Keratinocyte (primary cell): ENCODE measurements at regions not wholly inside any gene's neighbourhood (a gene's known extent, or its start where the extent isn't known, plus 50 kb on each side); places are given as distances from the start of the nearest gene placed in this dataset.

Experiments used
- DNase-seq: peaks from one replicate; pipeline ENCODE4 v3.0.0-alpha.2; 2011; ENCODE audit warnings: low read depth, missing footprints, low spot score
- FAIRE-seq: peaks from 2 replicates; lab custom pipeline; 2011; peaks lifted over from hg19 to GRCh38; lab: Jason Lieb, UNC
- H2AFZ ChIP-seq: 2 replicates; pipeline ENCODE4 v1.6.0; 2012; ENCODE audit warnings: low read length, control low read depth, inconsistent platforms; ENCODE audit not compliant: control insufficient read depth
- H3K27ac ChIP-seq: 2 replicates; pipeline ENCODE4 v1.5.1; 2011; ENCODE audit warnings: low read length; ENCODE audit not compliant: control insufficient read depth, insufficient read depth
- H3K27me3 ChIP-seq: 3 replicates; pipeline ENCODE4 v1.6.0; 2011; ENCODE audit warnings: low read length; ENCODE audit not compliant: control insufficient read depth, insufficient read depth; ENCODE audit errors: extremely low read depth
- H3K36me3 ChIP-seq, 2 experiments: 2 replicates in 1 of 2; 3 replicates in 1 of 2; pipeline ENCODE4 v1.5.1; 2011; ENCODE audit warnings: low read length in 2 of 2, mild to moderate bottlenecking in 1 of 2; ENCODE audit not compliant: control insufficient read depth in 2 of 2, insufficient read depth in 2 of 2; ENCODE audit errors: extremely low read depth in 1 of 2
- H3K4me1 ChIP-seq: 3 replicates; pipeline ENCODE4 v1.5.1; 2011; ENCODE audit warnings: low read length; ENCODE audit not compliant: control insufficient read depth, insufficient read depth; ENCODE audit errors: extremely low read depth
- H3K4me2 ChIP-seq: 3 replicates; pipeline ENCODE4 v1.6.0; 2011; ENCODE audit warnings: low read depth, low read length; ENCODE audit not compliant: control insufficient read depth, insufficient read depth; ENCODE audit errors: extremely low read depth
- H3K4me3 ChIP-seq, 3 experiments: fragments of 200-600 bp in 1 of 3; sonication (generic) in 1 of 3; 2 replicates in 2 of 3; 3 replicates in 1 of 3; pipeline ENCODE4 v1.5.1; 2011 to 2016; ENCODE audit warnings: low read length in 3 of 3, mild to moderate bottlenecking in 3 of 3, control low read depth in 2 of 3, inconsistent platforms in 1 of 3, low read depth in 1 of 3, mixed read lengths in 1 of 3, mixed run types in 1 of 3, moderate library complexity in 1 of 3; ENCODE audit not compliant: control insufficient read depth in 2 of 3, insufficient read depth in 2 of 3; ENCODE audit errors: extremely low read depth in 1 of 3
- H3K79me2 ChIP-seq: 2 replicates; pipeline ENCODE4 v1.6.0; 2012; ENCODE audit warnings: low read length; ENCODE audit not compliant: control insufficient read depth, insufficient read depth
- H3K9ac ChIP-seq: 3 replicates; pipeline ENCODE4 v1.6.0; 2011; ENCODE audit warnings: low read length; ENCODE audit not compliant: control insufficient read depth, insufficient read depth; ENCODE audit errors: extremely low read depth
- H3K9me1 ChIP-seq: 3 replicates; pipeline ENCODE4 v1.6.0; 2011; ENCODE audit warnings: low read length; ENCODE audit not compliant: control insufficient read depth, insufficient read depth; ENCODE audit errors: extremely low read depth
- H3K9me3 ChIP-seq: 2 replicates; pipeline ENCODE4 v1.5.1; 2012; ENCODE audit warnings: low read depth, low read length; ENCODE audit not compliant: control insufficient read depth
- H4K20me1 ChIP-seq: 3 replicates; pipeline ENCODE4 v1.6.0; 2011; ENCODE audit warnings: low read length; ENCODE audit not compliant: control insufficient read depth, insufficient read depth; ENCODE audit errors: extremely low read depth
- EZH2 ChIP-seq: IDR thresholded peaks from one replicate; pipeline ENCODE4 v1.6.1; 2012; ENCODE audit warnings: inconsistent platforms, mild to moderate bottlenecking, low read length, moderate library complexity
- dilution Hi-C: fragments of 300-500 bp; cut with MboI; formaldehyde crosslinking; loops from one replicate; pipeline ENCODE4 v1.7.0; 2020; ENCODE audit warnings: low sequenced_read_pairs; ENCODE audit not compliant: extremely low pct_ligation_motif_present
- TF ChIP-seq, protein P1 (sequence below), 3 experiments: IDR thresholded peaks in 1 of 3; conservative IDR thresholded peaks in 1 of 3; optimal IDR thresholded peaks in 1 of 3; 2 replicates in 2 of 3; 3 replicates in 1 of 3; pipeline versions ENCODE3 to v1.5.1; 2011; ENCODE audit warnings: low read length in 3 of 3, mild to moderate bottlenecking in 3 of 3, moderate library complexity in 2 of 3, control low read depth in 1 of 3, inconsistent platforms in 1 of 3; ENCODE audit not compliant: insufficient read depth in 2 of 3; ENCODE audit errors: extremely low read depth in 1 of 3

- H3K27me3 ChIP-seq = no peaks in the 10 kb centered on the region
- H3K27ac ChIP-seq = peak overlapping the region; percentile 4
- FAIRE-seq = peak; percentile 57
- TF ChIP-seq EZH2 = no peak
- TF ChIP-seq, protein P1, sequence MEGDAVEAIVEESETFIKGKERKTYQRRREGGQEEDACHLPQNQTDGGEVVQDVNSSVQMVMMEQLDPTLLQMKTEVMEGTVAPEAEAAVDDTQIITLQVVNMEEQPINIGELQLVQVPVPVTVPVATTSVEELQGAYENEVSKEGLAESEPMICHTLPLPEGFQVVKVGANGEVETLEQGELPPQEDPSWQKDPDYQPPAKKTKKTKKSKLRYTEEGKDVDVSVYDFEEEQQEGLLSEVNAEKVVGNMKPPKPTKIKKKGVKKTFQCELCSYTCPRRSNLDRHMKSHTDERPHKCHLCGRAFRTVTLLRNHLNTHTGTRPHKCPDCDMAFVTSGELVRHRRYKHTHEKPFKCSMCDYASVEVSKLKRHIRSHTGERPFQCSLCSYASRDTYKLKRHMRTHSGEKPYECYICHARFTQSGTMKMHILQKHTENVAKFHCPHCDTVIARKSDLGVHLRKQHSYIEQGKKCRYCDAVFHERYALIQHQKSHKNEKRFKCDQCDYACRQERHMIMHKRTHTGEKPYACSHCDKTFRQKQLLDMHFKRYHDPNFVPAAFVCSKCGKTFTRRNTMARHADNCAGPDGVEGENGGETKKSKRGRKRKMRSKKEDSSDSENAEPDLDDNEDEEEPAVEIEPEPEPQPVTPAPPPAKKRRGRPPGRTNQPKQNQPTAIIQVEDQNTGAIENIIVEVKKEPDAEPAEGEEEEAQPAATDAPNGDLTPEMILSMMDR (optimal IDR thresholded peaks at IDR 0.05 in 1 of 3, IDR thresholded peaks at IDR 0.05 in 1 of 3, conservative IDR thresholded peaks at IDR 0.05 in 1 of 3; ENCODE audit: extremely low read depth in 1 of 3, insufficient read depth in 2 of 3, low read length in 3 of 3) = no peak
- H3K4me2 ChIP-seq = no peak overlapping the region
- H3K9me3 ChIP-seq = no peaks in the 10 kb centered on the region
- peaks cover 57% of the 10 kb centered on the region for H3K4me1 ChIP-seq
- H3K79me2 ChIP-seq = no peaks in the 10 kb centered on the region
- peaks cover 4 to 7% of the 10 kb centered on the region in 2 experiments for H3K36me3 ChIP-seq
- dilution Hi-C loops = no loop called here
- H3K9ac ChIP-seq = no peak overlapping the region
- no peaks in the 10 kb centered on the region for H3K9me1 ChIP-seq
- DNase-seq = no peak
- no peak overlapping the region for H3K4me3 ChIP-seq
- no peak overlapping the region for H2AFZ ChIP-seq
- H4K20me1 ChIP-seq = no peaks in the 10 kb centered on the region
Observed at GRCh38 chr12:75784591-75784990, 247.0 kb downstream of the PHLDA1 start.

- no peaks in the 10 kb centered on the region for H3K79me2 ChIP-seq
- H3K9me3 ChIP-seq = no peaks in the 10 kb centered on the region
- H3K9me1 ChIP-seq = no peaks in the 10 kb centered on the region
- H2AFZ ChIP-seq = no peak overlapping the region
- peaks cover 56% of the 10 kb centered on the region for H3K4me1 ChIP-seq
- TF ChIP-seq, protein P1 (optimal IDR thresholded peaks at IDR 0.05 in 1 of 3, IDR thresholded peaks at IDR 0.05 in 1 of 3, conservative IDR thresholded peaks at IDR 0.05 in 1 of 3; ENCODE audit: extremely low read depth in 1 of 3, insufficient read depth in 2 of 3, low read length in 3 of 3) = no peak
- no peak for TF ChIP-seq EZH2
- no peak overlapping the region for H3K4me3 ChIP-seq
- H3K27me3 ChIP-seq = no peaks in the 10 kb centered on the region
- no peak overlapping the region for H3K9ac ChIP-seq
- dilution Hi-C loops = no loop called here
- no peak overlapping the region for H3K27ac ChIP-seq
- DNase-seq (no peak), FAIRE-seq (no peak)
- H3K36me3 ChIP-seq = peaks cover 4 to 7% of the 10 kb centered on the region in 2 experiments
- no peak overlapping the region for H3K4me2 ChIP-seq
- no peaks in the 10 kb centered on the region for H4K20me1 ChIP-seq
Observed at GRCh38 chr12:75783093-75783877, 248.3 kb downstream of the PHLDA1 start.
